Caco-2 (cell line): ENCODE measurements at regions not wholly inside any gene's neighbourhood (a gene's known extent, or its start where the extent isn't known, plus 50 kb on each side); places are given as distances from the start of the nearest gene placed in this dataset.

Experiments
- BruUV-seq: library from RNA; stranded (reverse); fragments of 400-500 nt; replicated peaks from 2 replicates; lab custom pipeline; 2021; lab: Mats Ljungman, UMichigan
- CTCF ChIA-PET: fragments of 300-600 bp; sonication (Branson Sonifier 250); formaldehyde crosslinking; loops from one replicate; lab custom pipeline; 2022; ENCODE audit warnings: antibody characterized with exemption; lab: Charles Lee
- POLR2A ChIA-PET: fragments of 300-600 bp; sonication (Branson Sonifier 250); formaldehyde crosslinking; loops from one replicate; lab custom pipeline; 2022; ENCODE audit warnings: antibody characterized with exemption; lab: Charles Lee
- DNase-seq, 2 experiments: peaks; one replicate each; pipeline versions ENCODE4 v3.0.0 to v3.0.0-alpha.2; 2020 to 2022
- H3K27me3 ChIP-seq: replicated peaks from 2 replicates; pipeline ENCODE4 v1.6.0; 2011; ENCODE audit warnings: low read length; ENCODE audit not compliant: control insufficient read depth, insufficient read depth
- H3K36me3 ChIP-seq: 2 replicates; pipeline ENCODE4 v1.5.1; 2011; ENCODE audit warnings: low read length; ENCODE audit not compliant: control insufficient read depth, insufficient read depth
- H3K4me1 ChIP-seq: fragments of 250-450 bp; sonication (Bioruptor Pico); 2 replicates; pipeline ENCODE4 v1.5.1; 2020; ENCODE audit warnings: mild to moderate bottlenecking
- H3K4me3 ChIP-seq: 2 replicates; pipeline ENCODE4 v1.5.1; 2011; ENCODE audit warnings: low read depth, mild to moderate bottlenecking, control low read depth, low read length
- H3K9me3 ChIP-seq: fragments of 250-450 bp; sonication (Bioruptor Pico); 2 replicates; pipeline ENCODE4 v1.5.1; 2020; ENCODE audit warnings: mild to moderate bottlenecking, moderate library complexity
- H3K27ac Mint-ChIP-seq: one replicate; pipeline ENCODE4 v1.8.0; 2022; ENCODE audit warnings: mixed read lengths; ENCODE audit not compliant: unreplicated experiment
- H3K27me3 Mint-ChIP-seq: one replicate; pipeline ENCODE4 v1.8.0; 2022; ENCODE audit warnings: mixed read lengths; ENCODE audit not compliant: insufficient read depth, unreplicated experiment
- H3K36me3 Mint-ChIP-seq: one replicate; pipeline ENCODE4 v1.8.0; 2022; ENCODE audit warnings: mild to moderate bottlenecking, mixed read lengths; ENCODE audit not compliant: insufficient read depth, unreplicated experiment
- H3K4me1 Mint-ChIP-seq: one replicate; pipeline ENCODE4 v1.8.0; 2022; ENCODE audit warnings: low read depth, mixed read lengths; ENCODE audit not compliant: unreplicated experiment
- H3K4me3 Mint-ChIP-seq: one replicate; pipeline ENCODE4 v1.8.0; 2022; ENCODE audit warnings: mild to moderate bottlenecking, moderate library complexity, mixed read lengths; ENCODE audit not compliant: unreplicated experiment
- H3K9me3 Mint-ChIP-seq: one replicate; pipeline ENCODE4 v1.8.0; 2022; ENCODE audit warnings: mixed read lengths; ENCODE audit not compliant: unreplicated experiment
- intact Hi-C: fragments of 100-400 bp; cut with micrococcal nuclease; formaldehyde crosslinking; loops from one replicate; pipeline ENCODE4 v1.10.0; 2022; ENCODE audit not compliant: unreplicated experiment
- TF ChIP-seq, protein P1 (sequence below), 2 experiments: fragments of 200-600 bp in 1 of 2; IDR thresholded peaks; 1 replicate in 1 of 2; 2 replicates in 1 of 2; pipeline versions ENCODE4 v1.5.1 to v1.8.0; 2011 to 2022; ENCODE audit warnings: antibody characterized with exemption in 1 of 2, control low read depth in 1 of 2, inconsistent platforms in 1 of 2, low read depth in 1 of 2, low read length in 1 of 2, mild to moderate bottlenecking in 1 of 2, moderate library complexity in 1 of 2; ENCODE audit not compliant: insufficient read depth in 1 of 2, severe bottlenecking in 1 of 2, unreplicated experiment in 1 of 2

DNA sequence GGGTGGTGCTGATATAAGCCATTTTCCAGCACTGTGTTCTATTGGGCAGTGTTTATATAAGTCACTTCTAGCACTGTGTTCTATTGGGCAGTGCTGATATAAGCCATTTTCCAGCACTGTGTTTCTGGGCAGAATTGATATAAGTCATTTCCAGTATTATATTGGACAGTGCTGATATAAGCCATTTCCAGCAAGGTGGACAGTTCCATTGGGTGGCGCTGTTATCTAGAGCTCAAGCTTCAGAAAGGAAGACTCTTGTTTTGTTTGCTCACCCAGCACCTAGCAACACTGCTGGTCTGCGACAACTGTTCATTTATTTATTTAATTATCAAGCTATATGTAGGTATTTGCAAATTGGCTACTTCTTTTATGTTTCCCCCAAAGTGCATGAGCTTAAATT is 690.3 kb downstream of the AACS start:
- BruUV-seq: no TSS peak
- Mint-ChIP-seq H3K27ac (no peak overlapping the region), H3K4me3 (no peak overlapping the region), H3K9me3 (no peaks in the 10 kb centered on the region), H3K36me3 (no peaks in the 10 kb centered on the region), H3K27me3 (no peaks in the 10 kb centered on the region), H3K4me1 (no peaks in the 10 kb centered on the region)
- H3K27me3 ChIP-seq: no peaks in the 10 kb centered on the region
- TF ChIP-seq, protein P1, sequence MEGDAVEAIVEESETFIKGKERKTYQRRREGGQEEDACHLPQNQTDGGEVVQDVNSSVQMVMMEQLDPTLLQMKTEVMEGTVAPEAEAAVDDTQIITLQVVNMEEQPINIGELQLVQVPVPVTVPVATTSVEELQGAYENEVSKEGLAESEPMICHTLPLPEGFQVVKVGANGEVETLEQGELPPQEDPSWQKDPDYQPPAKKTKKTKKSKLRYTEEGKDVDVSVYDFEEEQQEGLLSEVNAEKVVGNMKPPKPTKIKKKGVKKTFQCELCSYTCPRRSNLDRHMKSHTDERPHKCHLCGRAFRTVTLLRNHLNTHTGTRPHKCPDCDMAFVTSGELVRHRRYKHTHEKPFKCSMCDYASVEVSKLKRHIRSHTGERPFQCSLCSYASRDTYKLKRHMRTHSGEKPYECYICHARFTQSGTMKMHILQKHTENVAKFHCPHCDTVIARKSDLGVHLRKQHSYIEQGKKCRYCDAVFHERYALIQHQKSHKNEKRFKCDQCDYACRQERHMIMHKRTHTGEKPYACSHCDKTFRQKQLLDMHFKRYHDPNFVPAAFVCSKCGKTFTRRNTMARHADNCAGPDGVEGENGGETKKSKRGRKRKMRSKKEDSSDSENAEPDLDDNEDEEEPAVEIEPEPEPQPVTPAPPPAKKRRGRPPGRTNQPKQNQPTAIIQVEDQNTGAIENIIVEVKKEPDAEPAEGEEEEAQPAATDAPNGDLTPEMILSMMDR (IDR thresholded peaks at IDR 0.05; ENCODE audit: insufficient read depth in 1 of 2, low read depth in 1 of 2, low read length in 1 of 2, severe bottlenecking in 1 of 2, unreplicated experiment in 1 of 2): no peak
- no peaks in the 10 kb centered on the region for H3K9me3 ChIP-seq
- intact Hi-C loops: no loop called here
- DNase-seq: no peak
- POLR2A ChIA-PET: no interaction called here
- no peaks in the 10 kb centered on the region for H3K4me1 ChIP-seq
- no peak overlapping the region for H3K4me3 ChIP-seq
- H3K36me3 ChIP-seq: no peaks in the 10 kb centered on the region
- CTCF ChIA-PET: no interaction called here

DNA sequence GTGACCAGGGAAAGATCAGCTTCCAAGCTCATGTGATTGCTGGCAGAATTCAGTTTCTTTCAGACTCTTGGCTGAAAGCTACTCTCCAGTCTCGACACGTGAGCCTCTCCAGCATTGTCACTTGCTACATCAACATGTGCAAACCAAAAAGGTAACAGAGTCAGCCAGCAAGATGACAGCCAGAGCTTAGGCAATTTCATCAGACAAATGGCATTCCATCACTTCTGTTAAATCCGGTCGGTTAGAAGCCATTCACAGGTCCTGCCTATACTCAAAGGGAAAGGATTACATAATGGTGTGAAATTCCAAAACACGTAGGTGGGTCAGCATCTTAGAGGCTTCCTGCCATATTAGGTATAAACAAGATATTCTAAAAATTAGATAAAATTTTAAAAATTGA is 700.9 kb downstream of the AACS start:
- H3K36me3 ChIP-seq: no peaks in the 10 kb centered on the region
- BruUV-seq: no TSS peak
- no peak overlapping the region for H3K4me3 Mint-ChIP-seq
- no peaks in the 10 kb centered on the region for H3K4me1 Mint-ChIP-seq
- POLR2A ChIA-PET: no interaction called here
- no peak for DNase-seq
- H3K27me3 Mint-ChIP-seq: peaks cover 2% of the 10 kb centered on the region
- no peaks in the 10 kb centered on the region for H3K27me3 ChIP-seq
- TF ChIP-seq, protein P1 (IDR thresholded peaks at IDR 0.05; ENCODE audit: insufficient read depth in 1 of 2, low read depth in 1 of 2, low read length in 1 of 2, severe bottlenecking in 1 of 2, unreplicated experiment in 1 of 2): no peak
- no peaks in the 10 kb centered on the region for H3K9me3 ChIP-seq
- H3K36me3 Mint-ChIP-seq: no peaks in the 10 kb centered on the region
- no peaks in the 10 kb centered on the region for H3K9me3 Mint-ChIP-seq
- no peak overlapping the region for H3K4me3 ChIP-seq
- CTCF ChIA-PET: no interaction called here
- intact Hi-C loops: no loop called here
- no peaks in the 10 kb centered on the region for H3K4me1 ChIP-seq
- no peak overlapping the region for H3K27ac Mint-ChIP-seq

DNA sequence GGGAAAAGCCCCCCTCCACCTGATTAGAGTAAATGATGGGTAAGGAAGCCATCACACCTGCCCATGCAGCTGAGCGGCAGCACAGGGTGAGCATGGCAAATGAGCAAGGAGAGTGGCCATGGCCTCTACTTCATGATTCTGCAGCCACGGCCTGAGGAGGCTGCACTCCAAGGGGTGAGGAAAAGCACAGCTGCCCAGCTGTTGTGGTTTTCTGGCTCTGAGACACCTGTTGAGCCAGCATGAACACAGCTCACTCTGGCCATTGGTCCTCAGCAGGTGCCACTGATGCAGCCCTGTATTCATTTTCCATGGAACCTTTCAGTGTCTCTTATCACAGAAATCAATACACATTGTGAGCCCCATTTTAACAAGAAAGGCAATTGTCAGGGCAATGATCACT is 707.2 kb downstream of the AACS start:
- Mint-ChIP-seq H3K36me3 (no peaks in the 10 kb centered on the region), H3K4me3 (no peak overlapping the region), H3K27ac (no peak overlapping the region), H3K4me1 (no peaks in the 10 kb centered on the region), H3K9me3 (no peaks in the 10 kb centered on the region), H3K27me3 (peaks cover 2% of the 10 kb centered on the region)
- ChIA-PET CTCF (interaction anchor here (0.6 kb wide), 1 partner anchor 209 kb away, joined by 3 read pairs; no protein-coding TSS in a partner anchor), POLR2A (no interaction called here)
- H3K4me1 ChIP-seq: no peaks in the 10 kb centered on the region
- H3K36me3 ChIP-seq: no peaks in the 10 kb centered on the region
- DNase-seq: no peak
- intact Hi-C loops: loop anchor here (2.0 kb wide), 1 partner anchor 240 kb away; no protein-coding TSS in a partner anchor
- no peaks in the 10 kb centered on the region for H3K9me3 ChIP-seq
- TF ChIP-seq, protein P1 (IDR thresholded peaks at IDR 0.05; ENCODE audit: insufficient read depth in 1 of 2, low read depth in 1 of 2, low read length in 1 of 2, severe bottlenecking in 1 of 2, unreplicated experiment in 1 of 2): no peak
- no TSS peak for BruUV-seq
- no peaks in the 10 kb centered on the region for H3K27me3 ChIP-seq
- no peak overlapping the region for H3K4me3 ChIP-seq
